HepG2 (cell line): ENCODE measurements at regions not wholly inside any gene's neighbourhood (a gene's known extent, or its start where the extent isn't known, plus 50 kb on each side); places are given as distances from the start of the nearest gene placed in this dataset.

Experiments
- BCL6 ChIP-seq: IDR thresholded peaks from 2 replicates; pipeline ENCODE4 v1.6.1; 2016; ENCODE audit warnings: missing genetic modification reagents, missing compliant biosample characterization
- CEBPG ChIP-seq: IDR thresholded peaks from 2 replicates; pipeline ENCODE4 v1.6.1; 2016
- DNMT1 ChIP-seq: sonication (generic); formaldehyde crosslinking; IDR thresholded peaks from 2 replicates; pipeline ENCODE4 v1.5.1; 2020; ENCODE audit warnings: mild to moderate bottlenecking, missing genetic modification reagents
- HOXA5 ChIP-seq: sonication (generic); formaldehyde crosslinking; IDR thresholded peaks from 2 replicates; pipeline ENCODE4 v1.4.0; 2020; ENCODE audit warnings: missing genetic modification reagents
- JUNB ChIP-seq: sonication (generic); formaldehyde crosslinking; IDR thresholded peaks from 2 replicates; pipeline ENCODE4 v1.8.0; 2022; ENCODE audit warnings: missing genetic modification reagents, mild to moderate bottlenecking, borderline replicate concordance
- MATR3 ChIP-seq: sonication (generic); formaldehyde crosslinking; IDR thresholded peaks from 2 replicates; pipeline ENCODE4 v1.4.0; 2020; ENCODE audit warnings: missing genetic modification reagents
- MED8 ChIP-seq: sonication (generic); formaldehyde crosslinking; IDR thresholded peaks from 2 replicates; pipeline ENCODE4 v1.8.1; 2023; ENCODE audit warnings: mild to moderate bottlenecking, missing genetic modification reagents; ENCODE audit not compliant: insufficient replicate concordance
- MYC ChIP-seq: sonication (generic); formaldehyde crosslinking; IDR thresholded peaks from 2 replicates; pipeline ENCODE4 v1.9.0; 2021; ENCODE audit warnings: missing genetic modification reagents, borderline replicate concordance
- NCOR1 ChIP-seq: fragments of 200-600 bp; sonication (generic); IDR thresholded peaks from 2 replicates; pipeline ENCODE4 v1.7.0; 2017; ENCODE audit warnings: antibody characterized with exemption, low read length, borderline replicate concordance
- NR3C1 ChIP-seq: sonication (generic); formaldehyde crosslinking; IDR thresholded peaks from 2 replicates; pipeline ENCODE4 v1.4.0; 2020; ENCODE audit warnings: missing genetic modification reagents
- POLR2AphosphoS5 ChIP-seq: IDR thresholded peaks from 2 replicates; pipeline ENCODE4 v1.6.1; 2012; ENCODE audit warnings: low read depth, low read length
- SOX5 ChIP-seq: IDR thresholded peaks from 2 replicates; pipeline ENCODE4 v1.6.1; 2016; ENCODE audit warnings: borderline replicate concordance
- SOX6 ChIP-seq, 2 experiments: fragments of 450-650 bp in 1 of 2; sonication (generic) in 1 of 2; formaldehyde crosslinking in 1 of 2; IDR thresholded peaks; 2 replicates each; pipeline versions ENCODE4 v1.4.0 to v1.6.1; 2017 to 2020; ENCODE audit warnings: antibody characterized with exemption in 1 of 2, mild to moderate bottlenecking in 1 of 2, missing genetic modification reagents in 1 of 2
- ZNF224 ChIP-seq: sonication (generic); formaldehyde crosslinking; IDR thresholded peaks from 2 replicates; pipeline ENCODE4 v1.5.0; 2020; ENCODE audit warnings: mild to moderate bottlenecking, missing genetic modification reagents
- ZNF235 ChIP-seq: sonication (generic); formaldehyde crosslinking; IDR thresholded peaks from 2 replicates; pipeline ENCODE4 v1.8.1; 2023; ENCODE audit warnings: mild to moderate bottlenecking, missing genetic modification reagents, borderline replicate concordance
- ZNF446 ChIP-seq: sonication (generic); formaldehyde crosslinking; IDR thresholded peaks from 2 replicates; pipeline ENCODE4 v1.5.0; 2020; ENCODE audit warnings: mild to moderate bottlenecking, missing genetic modification reagents
- ZNF451 ChIP-seq: sonication (generic); formaldehyde crosslinking; IDR thresholded peaks from 2 replicates; pipeline ENCODE4 v1.5.0; 2020; ENCODE audit warnings: mild to moderate bottlenecking, missing genetic modification reagents
- ZNF552 ChIP-seq: sonication (generic); formaldehyde crosslinking; IDR thresholded peaks from 2 replicates; pipeline ENCODE4 v1.9.0; 2022; ENCODE audit warnings: missing genetic modification reagents, mild to moderate bottlenecking, borderline replicate concordance
- ZNF709 ChIP-seq: sonication (generic); formaldehyde crosslinking; IDR thresholded peaks from 2 replicates; pipeline ENCODE4 v1.5.0; 2020; ENCODE audit warnings: mild to moderate bottlenecking, missing genetic modification reagents
- ZNF737 ChIP-seq: sonication (generic); formaldehyde crosslinking; IDR thresholded peaks from 2 replicates; pipeline ENCODE4 v1.5.0; 2020; ENCODE audit warnings: missing genetic modification reagents, mild to moderate bottlenecking, borderline replicate concordance
- TF ChIP-seq, protein P1 (sequence below): sonication (generic); formaldehyde crosslinking; IDR thresholded peaks from 2 replicates; pipeline ENCODE4 v1.4.0; 2020; ENCODE audit warnings: missing genetic modification reagents
- TF ChIP-seq, protein P2 (sequence below): IDR thresholded peaks from 2 replicates; pipeline ENCODE4 v1.4.0; 2020; ENCODE audit warnings: mild to moderate bottlenecking, missing genetic modification reagents
- TF ChIP-seq, protein P3 (sequence below): IDR thresholded peaks from 2 replicates; pipeline ENCODE4 v1.6.1; 2016; ENCODE audit warnings: mild to moderate bottlenecking
- TF ChIP-seq, protein P4 (sequence below): IDR thresholded peaks from 2 replicates; pipeline ENCODE4 v1.6.1; 2016; ENCODE audit warnings: missing biosample characterization, missing genetic modification reagents, low read depth

DNA sequence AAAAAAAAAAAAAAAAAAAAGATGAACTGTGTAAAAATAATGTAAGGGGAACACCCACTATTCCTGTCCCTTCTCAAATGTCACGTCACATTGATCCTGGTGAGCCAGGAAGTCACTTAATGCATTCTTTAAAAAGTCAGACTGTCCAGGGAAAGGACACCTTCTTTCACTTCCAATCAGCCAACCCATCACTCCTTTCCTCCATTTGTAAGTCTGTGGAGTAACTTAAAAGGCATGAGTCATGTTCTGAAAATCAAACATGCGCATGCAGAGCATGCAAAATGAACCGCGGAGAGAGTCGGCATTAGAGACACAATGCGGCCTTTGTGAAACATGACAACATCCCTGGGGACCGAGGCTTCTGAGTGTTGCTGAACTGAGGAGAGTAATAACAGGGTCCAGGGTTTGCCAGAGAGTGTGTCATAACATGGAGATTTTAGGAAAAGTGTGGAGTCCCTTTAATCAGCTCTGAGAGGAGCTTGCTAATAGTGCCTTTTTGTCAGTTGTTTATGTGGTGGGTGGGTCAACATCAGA is 77.6 kb upstream of the SEMA6A start (continued):
- TF ChIP-seq, protein P1, sequence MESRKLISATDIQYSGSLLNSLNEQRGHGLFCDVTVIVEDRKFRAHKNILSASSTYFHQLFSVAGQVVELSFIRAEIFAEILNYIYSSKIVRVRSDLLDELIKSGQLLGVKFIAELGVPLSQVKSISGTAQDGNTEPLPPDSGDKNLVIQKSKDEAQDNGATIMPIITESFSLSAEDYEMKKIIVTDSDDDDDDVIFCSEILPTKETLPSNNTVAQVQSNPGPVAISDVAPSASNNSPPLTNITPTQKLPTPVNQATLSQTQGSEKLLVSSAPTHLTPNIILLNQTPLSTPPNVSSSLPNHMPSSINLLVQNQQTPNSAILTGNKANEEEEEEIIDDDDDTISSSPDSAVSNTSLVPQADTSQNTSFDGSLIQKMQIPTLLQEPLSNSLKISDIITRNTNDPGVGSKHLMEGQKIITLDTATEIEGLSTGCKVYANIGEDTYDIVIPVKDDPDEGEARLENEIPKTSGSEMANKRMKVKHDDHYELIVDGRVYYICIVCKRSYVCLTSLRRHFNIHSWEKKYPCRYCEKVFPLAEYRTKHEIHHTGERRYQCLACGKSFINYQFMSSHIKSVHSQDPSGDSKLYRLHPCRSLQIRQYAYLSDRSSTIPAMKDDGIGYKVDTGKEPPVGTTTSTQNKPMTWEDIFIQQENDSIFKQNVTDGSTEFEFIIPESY (CRISPR knock-in tag), result no peak
- no peak for TF ChIP-seq SOX6 (IDR thresholded peaks at IDR 0.05)
- peak; percentile 80 for TF ChIP-seq SOX6 (CRISPR knock-in tag; IDR thresholded peaks at IDR 0.05)
- TF ChIP-seq HOXA5, result no peak
- TF ChIP-seq POLR2AphosphoS5, result no peak
- TF ChIP-seq ZNF224 (CRISPR knock-in tag), result no peak
- TF ChIP-seq JUNB (CRISPR knock-in tag), result peak; percentile 83; the same call in 1 of the 2 replicates
- peak; percentile 42; the same call in 1 of the 2 replicates for TF ChIP-seq NCOR1
- TF ChIP-seq MED8, result no peak
- TF ChIP-seq ZNF709 (CRISPR knock-in tag), result no peak
- TF ChIP-seq, protein P2, sequence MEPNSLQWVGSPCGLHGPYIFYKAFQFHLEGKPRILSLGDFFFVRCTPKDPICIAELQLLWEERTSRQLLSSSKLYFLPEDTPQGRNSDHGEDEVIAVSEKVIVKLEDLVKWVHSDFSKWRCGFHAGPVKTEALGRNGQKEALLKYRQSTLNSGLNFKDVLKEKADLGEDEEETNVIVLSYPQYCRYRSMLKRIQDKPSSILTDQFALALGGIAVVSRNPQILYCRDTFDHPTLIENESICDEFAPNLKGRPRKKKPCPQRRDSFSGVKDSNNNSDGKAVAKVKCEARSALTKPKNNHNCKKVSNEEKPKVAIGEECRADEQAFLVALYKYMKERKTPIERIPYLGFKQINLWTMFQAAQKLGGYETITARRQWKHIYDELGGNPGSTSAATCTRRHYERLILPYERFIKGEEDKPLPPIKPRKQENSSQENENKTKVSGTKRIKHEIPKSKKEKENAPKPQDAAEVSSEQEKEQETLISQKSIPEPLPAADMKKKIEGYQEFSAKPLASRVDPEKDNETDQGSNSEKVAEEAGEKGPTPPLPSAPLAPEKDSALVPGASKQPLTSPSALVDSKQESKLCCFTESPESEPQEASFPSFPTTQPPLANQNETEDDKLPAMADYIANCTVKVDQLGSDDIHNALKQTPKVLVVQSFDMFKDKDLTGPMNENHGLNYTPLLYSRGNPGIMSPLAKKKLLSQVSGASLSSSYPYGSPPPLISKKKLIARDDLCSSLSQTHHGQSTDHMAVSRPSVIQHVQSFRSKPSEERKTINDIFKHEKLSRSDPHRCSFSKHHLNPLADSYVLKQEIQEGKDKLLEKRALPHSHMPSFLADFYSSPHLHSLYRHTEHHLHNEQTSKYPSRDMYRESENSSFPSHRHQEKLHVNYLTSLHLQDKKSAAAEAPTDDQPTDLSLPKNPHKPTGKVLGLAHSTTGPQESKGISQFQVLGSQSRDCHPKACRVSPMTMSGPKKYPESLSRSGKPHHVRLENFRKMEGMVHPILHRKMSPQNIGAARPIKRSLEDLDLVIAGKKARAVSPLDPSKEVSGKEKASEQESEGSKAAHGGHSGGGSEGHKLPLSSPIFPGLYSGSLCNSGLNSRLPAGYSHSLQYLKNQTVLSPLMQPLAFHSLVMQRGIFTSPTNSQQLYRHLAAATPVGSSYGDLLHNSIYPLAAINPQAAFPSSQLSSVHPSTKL (CRISPR knock-in tag), result peak; percentile 92
- TF ChIP-seq, protein P3, sequence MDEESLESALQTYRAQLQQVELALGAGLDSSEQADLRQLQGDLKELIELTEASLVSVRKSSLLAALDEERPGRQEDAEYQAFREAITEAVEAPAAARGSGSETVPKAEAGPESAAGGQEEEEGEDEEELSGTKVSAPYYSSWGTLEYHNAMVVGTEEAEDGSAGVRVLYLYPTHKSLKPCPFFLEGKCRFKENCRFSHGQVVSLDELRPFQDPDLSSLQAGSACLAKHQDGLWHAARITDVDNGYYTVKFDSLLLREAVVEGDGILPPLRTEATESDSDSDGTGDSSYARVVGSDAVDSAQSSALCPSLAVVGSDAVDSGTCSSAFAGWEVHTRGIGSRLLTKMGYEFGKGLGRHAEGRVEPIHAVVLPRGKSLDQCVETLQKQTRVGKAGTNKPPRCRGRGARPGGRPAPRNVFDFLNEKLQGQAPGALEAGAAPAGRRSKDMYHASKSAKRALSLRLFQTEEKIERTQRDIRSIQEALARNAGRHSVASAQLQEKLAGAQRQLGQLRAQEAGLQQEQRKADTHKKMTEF, result peak; percentile 65; the same call in 1 of the 2 replicates
- TF ChIP-seq ZNF552 (CRISPR knock-in tag), result no peak
- no peak for TF ChIP-seq ZNF235 (CRISPR knock-in tag)
- TF ChIP-seq SOX5, result peak; percentile 84
- no peak for TF ChIP-seq NR3C1
- no peak for TF ChIP-seq ZNF737
- no peak for TF ChIP-seq MATR3
- TF ChIP-seq CEBPG (CRISPR knock-in tag), result peak; percentile 73
- no peak for TF ChIP-seq ZNF446
- TF ChIP-seq DNMT1 (CRISPR knock-in tag), result no peak
- no peak for TF ChIP-seq ZNF451 (CRISPR knock-in tag)
- TF ChIP-seq MYC (CRISPR knock-in tag), result 0 out of 2 replicates have a peak, but pooled peaks have one; percentile 22
- peak; percentile 54; the same call in 1 of the 2 replicates for TF ChIP-seq BCL6
- TF ChIP-seq, protein P4, sequence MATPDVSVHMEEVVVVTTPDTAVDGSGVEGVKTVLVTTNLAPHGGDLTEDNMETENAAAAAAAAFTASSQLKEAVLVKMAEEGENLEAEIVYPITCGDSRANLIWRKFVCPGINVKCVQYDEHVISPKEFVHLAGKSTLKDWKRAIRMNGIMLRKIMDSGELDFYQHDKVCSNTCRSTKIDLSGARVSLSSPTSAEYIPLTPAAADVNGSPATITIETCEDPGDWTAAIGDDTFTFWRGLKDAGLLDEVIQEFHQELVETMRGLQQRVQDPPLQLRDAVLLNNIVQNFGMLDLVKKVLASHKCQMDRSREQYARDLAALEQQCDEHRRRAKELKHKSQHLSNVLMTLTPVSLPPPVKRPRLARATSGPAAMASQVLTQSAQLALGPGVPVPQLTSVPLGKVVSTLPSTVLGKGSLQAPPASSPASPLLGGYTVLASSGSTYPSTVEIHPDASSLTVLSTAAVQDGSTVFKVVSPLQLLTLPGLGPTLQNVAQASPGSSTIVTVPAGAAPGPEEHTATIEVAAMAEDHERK (CRISPR knock-in tag), result no peak
